Hematopoietic multipotent progenitor cell (in vitro differentiated cells): ENCODE measurements at regions not wholly inside any gene's neighbourhood (a gene's known extent, or its start where the extent isn't known, plus 50 kb on each side); places are given as distances from the start of the nearest gene placed in this dataset.
"Not testable (repeated sequence)": the region's sequence is repeated elsewhere in the genome, so short reads cannot be mapped to it uniquely, and the experiment has no call there.

Source experiments
- DNase-seq, 3 donors: peaks; one replicate each; pipeline ENCODE4 v3.0.0-alpha.2; 2011 to 2015; ENCODE audit warnings: low read depth in 2 of 3, low spot score in 2 of 3

- DNase-seq, result not testable (repeated sequence)
These were observed 229.9 kb upstream of the BTG1 start for GRCh38 chr12:92375504-92375903.

- DNase-seq, result no peak
These were observed 225.2 kb upstream of the BTG1 start for GRCh38 chr12:92370828-92371227.

- DNase-seq, result no peak
These were observed 224.0 kb upstream of the BTG1 start for GRCh38 chr12:92369636-92370035.

- DNase-seq, result no peak
These were observed 223.4 kb upstream of the BTG1 start for GRCh38 chr12:92369056-92369455.

DNA sequence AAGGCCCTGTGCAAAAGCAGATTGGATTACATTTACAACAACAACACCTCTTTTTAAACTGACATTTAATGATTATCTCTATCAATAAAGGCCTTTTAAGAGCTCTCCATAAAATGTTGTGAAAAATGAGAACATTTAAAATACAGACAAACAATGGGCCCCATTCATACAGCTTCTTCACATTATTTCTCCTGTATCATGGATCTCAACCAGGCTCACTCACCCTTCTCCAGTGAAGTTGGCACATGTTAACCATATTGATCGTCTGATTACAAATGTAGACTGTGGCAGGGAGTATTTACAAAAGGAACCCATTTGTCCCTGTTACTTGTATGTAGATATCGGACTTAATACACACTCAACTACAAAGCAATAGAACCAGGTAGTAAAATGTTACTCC lies 220.2 kb upstream of the BTG1 start:
- no peak for DNase-seq

DNA sequence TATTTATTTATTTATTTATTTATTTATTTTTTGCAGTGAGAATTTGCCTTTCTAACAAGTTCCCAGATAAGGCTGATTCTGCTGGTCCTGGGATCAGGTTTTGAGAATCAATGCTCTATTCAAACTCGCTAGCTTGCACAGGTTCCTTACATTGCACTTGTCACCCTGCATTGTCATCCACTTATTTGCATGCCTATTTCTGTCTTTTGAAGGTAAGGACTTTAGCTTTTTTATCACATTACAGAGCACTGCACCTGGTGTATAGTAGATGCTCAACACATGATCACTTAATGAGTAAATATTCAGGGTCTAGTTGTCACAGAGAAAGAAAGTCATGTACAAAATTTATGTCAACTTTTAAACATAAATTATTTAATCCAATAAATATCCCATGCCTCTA lies 219.7 kb upstream of the BTG1 start:
- DNase-seq, result no peak

- peak in 2 of 3 donors; percentile 54 to 83 for DNase-seq
These were observed 217.9 kb upstream of the BTG1 start for GRCh38 chr12:92363295-92364146.

DNA sequence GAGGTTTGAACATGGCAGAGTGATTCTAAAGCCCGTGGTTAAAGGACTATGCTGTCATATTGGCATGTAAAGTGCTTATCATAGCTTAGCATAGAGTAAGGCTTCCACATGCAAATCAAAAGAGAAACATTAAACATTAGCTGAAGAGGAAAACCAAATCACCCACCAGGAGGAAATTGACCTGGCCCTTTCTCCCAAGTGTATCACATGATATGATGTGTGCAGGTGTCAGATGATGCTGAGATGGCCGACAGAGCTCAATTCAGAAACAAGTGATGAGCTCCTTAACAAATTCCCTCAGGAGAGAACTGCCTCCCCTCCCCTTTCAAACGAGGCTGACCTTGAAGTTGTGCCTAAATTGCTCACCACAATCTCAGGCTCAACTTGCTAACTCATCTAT lies 217.1 kb upstream of the BTG1 start:
- DNase-seq, result peak in 1 of 3 donors; percentile 9

DNA sequence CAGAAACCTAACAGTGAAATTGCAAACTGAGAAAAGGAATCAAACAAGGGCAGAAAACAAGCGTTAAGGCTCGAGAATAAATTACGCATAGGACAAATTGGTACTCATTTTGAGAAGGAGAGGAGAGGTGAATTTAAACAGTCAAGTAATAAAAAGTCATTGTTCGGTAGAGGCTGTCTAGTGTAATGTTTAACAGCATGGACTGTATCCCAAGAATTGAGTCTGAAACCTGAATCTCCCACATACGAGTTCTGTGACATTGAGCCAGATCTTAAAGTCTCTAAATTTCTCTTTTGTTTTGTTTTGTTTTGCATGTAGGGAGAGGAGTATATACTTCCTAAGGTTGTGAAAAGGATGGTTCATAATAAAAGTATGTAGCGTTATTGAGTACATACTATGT lies 216.5 kb upstream of the BTG1 start:
- no peak for DNase-seq

DNA sequence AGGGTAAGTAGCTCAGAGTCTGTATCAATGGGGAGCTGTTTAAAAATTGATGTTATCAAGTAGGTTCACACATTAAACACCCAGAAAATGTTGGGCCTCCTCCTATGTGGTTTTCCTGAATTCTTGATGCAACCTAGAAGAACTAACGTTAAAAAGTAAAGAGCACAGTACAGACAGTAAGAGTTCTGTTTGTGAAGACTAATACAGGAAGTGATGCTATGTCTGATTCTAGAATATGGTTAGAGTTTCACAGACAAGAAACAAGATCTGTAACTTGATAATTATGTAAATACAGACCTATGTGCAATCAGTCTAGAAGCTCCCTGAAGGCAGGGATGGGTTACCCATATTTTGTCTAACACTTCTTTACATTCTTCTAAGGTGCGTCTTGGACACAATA lies 214.9 kb upstream of the BTG1 start:
- no peak for DNase-seq

GRCh38 chr12:92359581-92360209 lies 214.0 kb upstream of the BTG1 start:
- no peak for DNase-seq

DNA sequence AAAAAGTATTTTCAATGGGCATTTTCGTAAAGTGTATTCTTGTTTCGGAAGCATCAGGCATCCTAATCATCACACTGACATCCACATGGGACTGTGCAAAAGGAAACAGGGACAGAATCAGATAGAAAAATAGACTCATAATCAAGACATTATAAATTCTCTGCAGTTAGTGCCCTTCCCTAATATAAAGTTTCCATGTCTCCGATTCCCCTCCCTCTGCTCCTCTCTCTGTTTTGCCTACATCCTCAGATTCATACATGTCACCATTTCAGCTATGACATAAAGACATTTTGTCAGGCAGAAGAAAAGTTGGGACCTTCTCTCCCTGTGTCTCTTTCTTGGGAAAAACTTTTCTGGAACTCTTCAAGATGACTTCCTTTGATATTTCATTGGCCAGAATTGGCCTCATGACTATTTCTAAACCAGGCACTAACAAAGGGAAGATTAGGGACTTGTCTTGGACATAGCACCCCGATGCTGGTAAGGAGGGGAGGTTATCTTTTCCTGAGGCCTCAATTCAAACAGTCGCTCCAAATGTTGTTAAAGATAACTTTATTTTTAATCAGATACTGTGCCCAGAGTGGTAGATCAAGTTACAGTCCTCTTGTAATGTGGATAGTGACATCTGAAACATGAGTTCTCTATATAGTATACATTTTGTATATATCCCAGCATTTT lies 212.1 kb upstream of the BTG1 start:
- no peak for DNase-seq

DNA sequence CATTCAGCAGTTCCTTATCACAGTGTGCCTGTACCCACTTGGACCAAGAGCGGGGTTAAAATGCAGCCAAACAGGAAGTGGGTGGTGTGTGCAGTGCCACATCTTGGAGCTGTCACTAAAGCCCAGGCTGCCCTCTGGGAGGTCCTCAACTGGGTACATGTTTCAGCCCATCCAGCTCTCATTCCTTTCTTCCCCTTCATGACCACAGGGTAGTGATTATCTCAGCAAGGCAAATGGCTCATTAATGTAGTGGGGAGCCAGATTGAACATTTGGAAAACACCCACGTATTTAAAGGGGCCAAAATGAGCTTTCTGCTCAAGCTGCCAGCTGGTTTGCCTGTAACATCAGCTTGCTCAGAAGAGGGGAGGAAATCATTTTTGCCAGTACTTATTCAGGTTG lies 210.8 kb upstream of the BTG1 start:
- peak in 1 of 3 donors; percentile 36 for DNase-seq

- DNase-seq, result no peak
These were observed 204.0 kb upstream of the BTG1 start for GRCh38 chr12:92349635-92350034.

- DNase-seq, result no peak
These were observed 196.9 kb upstream of the BTG1 start for GRCh38 chr12:92342574-92342973.

GRCh38 chr12:92341065-92341668 lies 195.5 kb upstream of the BTG1 start:
- peak in 1 of 3 donors; percentile 16 for DNase-seq

GRCh38 chr12:92340441-92341064 lies 194.9 kb upstream of the BTG1 start:
- DNase-seq, result no peak

DNA sequence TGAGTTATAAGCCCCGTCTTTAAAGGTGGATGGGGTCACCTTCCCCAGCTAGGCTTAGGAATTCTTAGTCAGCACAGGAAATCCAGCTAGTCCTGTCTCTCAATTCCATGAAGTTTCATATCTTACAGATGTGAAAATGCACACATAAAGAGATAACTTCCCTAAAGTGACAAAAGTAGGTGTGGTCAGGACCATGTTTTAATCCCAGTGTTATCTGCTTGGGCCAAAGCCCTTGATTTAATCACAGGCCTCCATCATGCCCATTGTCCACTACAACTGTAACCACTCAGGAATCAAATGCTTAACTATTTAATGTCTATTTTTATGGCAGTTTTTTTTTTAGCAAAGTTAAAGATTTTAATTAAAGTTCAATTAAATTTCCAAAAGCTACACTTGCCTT lies 194.4 kb upstream of the BTG1 start:
- DNase-seq, result no peak

GRCh38 chr12:92339198-92339821 lies 193.7 kb upstream of the BTG1 start:
- DNase-seq, result no peak

- no peak for DNase-seq
These were observed 193.0 kb upstream of the BTG1 start for GRCh38 chr12:92338671-92339070.
